Keratinocyte (primary cell): ENCODE measurements at regions not wholly inside any gene's neighbourhood (a gene's known extent, or its start where the extent isn't known, plus 50 kb on each side); places are given as distances from the start of the nearest gene placed in this dataset.

Source experiments
- DNase-seq: peaks from one replicate; pipeline ENCODE4 v3.0.0-alpha.2; 2011; ENCODE audit warnings: low read depth, missing footprints, low spot score
- FAIRE-seq: peaks from 2 replicates; lab custom pipeline; 2011; peaks lifted over from hg19 to GRCh38; lab: Jason Lieb, UNC
- H2AFZ ChIP-seq: 2 replicates; pipeline ENCODE4 v1.6.0; 2012; ENCODE audit warnings: low read length, control low read depth, inconsistent platforms; ENCODE audit not compliant: control insufficient read depth
- H3K27ac ChIP-seq: 2 replicates; pipeline ENCODE4 v1.5.1; 2011; ENCODE audit warnings: low read length; ENCODE audit not compliant: control insufficient read depth, insufficient read depth
- H3K27me3 ChIP-seq: 3 replicates; pipeline ENCODE4 v1.6.0; 2011; ENCODE audit warnings: low read length; ENCODE audit not compliant: control insufficient read depth, insufficient read depth; ENCODE audit errors: extremely low read depth
- H3K36me3 ChIP-seq, 2 experiments: 2 replicates in 1 of 2; 3 replicates in 1 of 2; pipeline ENCODE4 v1.5.1; 2011; ENCODE audit warnings: low read length in 2 of 2, mild to moderate bottlenecking in 1 of 2; ENCODE audit not compliant: control insufficient read depth in 2 of 2, insufficient read depth in 2 of 2; ENCODE audit errors: extremely low read depth in 1 of 2
- H3K4me1 ChIP-seq: 3 replicates; pipeline ENCODE4 v1.5.1; 2011; ENCODE audit warnings: low read length; ENCODE audit not compliant: control insufficient read depth, insufficient read depth; ENCODE audit errors: extremely low read depth
- H3K4me2 ChIP-seq: 3 replicates; pipeline ENCODE4 v1.6.0; 2011; ENCODE audit warnings: low read depth, low read length; ENCODE audit not compliant: control insufficient read depth, insufficient read depth; ENCODE audit errors: extremely low read depth
- H3K4me3 ChIP-seq, 3 experiments: fragments of 200-600 bp in 1 of 3; sonication (generic) in 1 of 3; 2 replicates in 2 of 3; 3 replicates in 1 of 3; pipeline ENCODE4 v1.5.1; 2011 to 2016; ENCODE audit warnings: low read length in 3 of 3, mild to moderate bottlenecking in 3 of 3, control low read depth in 2 of 3, inconsistent platforms in 1 of 3, low read depth in 1 of 3, mixed read lengths in 1 of 3, mixed run types in 1 of 3, moderate library complexity in 1 of 3; ENCODE audit not compliant: control insufficient read depth in 2 of 3, insufficient read depth in 2 of 3; ENCODE audit errors: extremely low read depth in 1 of 3
- H3K79me2 ChIP-seq: 2 replicates; pipeline ENCODE4 v1.6.0; 2012; ENCODE audit warnings: low read length; ENCODE audit not compliant: control insufficient read depth, insufficient read depth
- H3K9ac ChIP-seq: 3 replicates; pipeline ENCODE4 v1.6.0; 2011; ENCODE audit warnings: low read length; ENCODE audit not compliant: control insufficient read depth, insufficient read depth; ENCODE audit errors: extremely low read depth
- H3K9me1 ChIP-seq: 3 replicates; pipeline ENCODE4 v1.6.0; 2011; ENCODE audit warnings: low read length; ENCODE audit not compliant: control insufficient read depth, insufficient read depth; ENCODE audit errors: extremely low read depth
- H3K9me3 ChIP-seq: 2 replicates; pipeline ENCODE4 v1.5.1; 2012; ENCODE audit warnings: low read depth, low read length; ENCODE audit not compliant: control insufficient read depth
- H4K20me1 ChIP-seq: 3 replicates; pipeline ENCODE4 v1.6.0; 2011; ENCODE audit warnings: low read length; ENCODE audit not compliant: control insufficient read depth, insufficient read depth; ENCODE audit errors: extremely low read depth
- EZH2 ChIP-seq: IDR thresholded peaks from one replicate; pipeline ENCODE4 v1.6.1; 2012; ENCODE audit warnings: inconsistent platforms, mild to moderate bottlenecking, low read length, moderate library complexity
- dilution Hi-C: fragments of 300-500 bp; cut with MboI; formaldehyde crosslinking; loops from one replicate; pipeline ENCODE4 v1.7.0; 2020; ENCODE audit warnings: low sequenced_read_pairs; ENCODE audit not compliant: extremely low pct_ligation_motif_present
- TF ChIP-seq, protein P1 (sequence below), 3 experiments: IDR thresholded peaks in 1 of 3; conservative IDR thresholded peaks in 1 of 3; optimal IDR thresholded peaks in 1 of 3; 2 replicates in 2 of 3; 3 replicates in 1 of 3; pipeline versions ENCODE3 to v1.5.1; 2011; ENCODE audit warnings: low read length in 3 of 3, mild to moderate bottlenecking in 3 of 3, moderate library complexity in 2 of 3, control low read depth in 1 of 3, inconsistent platforms in 1 of 3; ENCODE audit not compliant: insufficient read depth in 2 of 3; ENCODE audit errors: extremely low read depth in 1 of 3

DNA sequence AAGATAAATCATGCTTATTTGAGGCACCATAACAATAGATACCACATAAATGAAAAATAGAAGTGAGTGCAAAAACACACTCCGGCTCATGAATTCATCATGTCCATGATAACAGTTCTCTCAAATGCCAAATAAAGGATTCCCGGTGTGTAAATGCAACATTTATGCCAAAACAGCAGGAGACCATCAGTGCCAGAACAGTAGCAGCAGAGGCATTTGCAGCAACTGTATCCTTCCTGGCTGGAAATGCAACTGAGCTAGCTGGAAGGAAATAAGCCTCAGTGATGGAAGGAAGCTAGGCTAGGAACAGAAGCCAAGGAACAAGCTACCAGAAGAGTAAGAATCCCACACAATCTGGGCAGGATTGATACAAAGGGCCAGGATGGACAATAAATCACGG lies 79.9 kb upstream of the THSD7A start:
- Histone ChIP-seq H3K36me3 (no peaks in the 10 kb centered on the region), H3K27me3 (no peaks in the 10 kb centered on the region), H2AFZ (no peak overlapping the region), H3K4me3 (no peak overlapping the region), H3K4me2 (no peak overlapping the region), H3K79me2 (no peaks in the 10 kb centered on the region), H3K4me1 (no peaks in the 10 kb centered on the region), H3K9ac (no peak overlapping the region), H3K9me3 (no peaks in the 10 kb centered on the region), H3K27ac (no peak overlapping the region), H3K9me1 (no peaks in the 10 kb centered on the region), H4K20me1 (no peaks in the 10 kb centered on the region)
- FAIRE-seq (no peak), DNase-seq (no peak)
- no peak for TF ChIP-seq EZH2
- TF ChIP-seq, protein P1, sequence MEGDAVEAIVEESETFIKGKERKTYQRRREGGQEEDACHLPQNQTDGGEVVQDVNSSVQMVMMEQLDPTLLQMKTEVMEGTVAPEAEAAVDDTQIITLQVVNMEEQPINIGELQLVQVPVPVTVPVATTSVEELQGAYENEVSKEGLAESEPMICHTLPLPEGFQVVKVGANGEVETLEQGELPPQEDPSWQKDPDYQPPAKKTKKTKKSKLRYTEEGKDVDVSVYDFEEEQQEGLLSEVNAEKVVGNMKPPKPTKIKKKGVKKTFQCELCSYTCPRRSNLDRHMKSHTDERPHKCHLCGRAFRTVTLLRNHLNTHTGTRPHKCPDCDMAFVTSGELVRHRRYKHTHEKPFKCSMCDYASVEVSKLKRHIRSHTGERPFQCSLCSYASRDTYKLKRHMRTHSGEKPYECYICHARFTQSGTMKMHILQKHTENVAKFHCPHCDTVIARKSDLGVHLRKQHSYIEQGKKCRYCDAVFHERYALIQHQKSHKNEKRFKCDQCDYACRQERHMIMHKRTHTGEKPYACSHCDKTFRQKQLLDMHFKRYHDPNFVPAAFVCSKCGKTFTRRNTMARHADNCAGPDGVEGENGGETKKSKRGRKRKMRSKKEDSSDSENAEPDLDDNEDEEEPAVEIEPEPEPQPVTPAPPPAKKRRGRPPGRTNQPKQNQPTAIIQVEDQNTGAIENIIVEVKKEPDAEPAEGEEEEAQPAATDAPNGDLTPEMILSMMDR (optimal IDR thresholded peaks at IDR 0.05 in 1 of 3, IDR thresholded peaks at IDR 0.05 in 1 of 3, conservative IDR thresholded peaks at IDR 0.05 in 1 of 3; ENCODE audit: extremely low read depth in 1 of 3, insufficient read depth in 2 of 3, low read length in 3 of 3): no peak
- dilution Hi-C loops: no loop called here

DNA sequence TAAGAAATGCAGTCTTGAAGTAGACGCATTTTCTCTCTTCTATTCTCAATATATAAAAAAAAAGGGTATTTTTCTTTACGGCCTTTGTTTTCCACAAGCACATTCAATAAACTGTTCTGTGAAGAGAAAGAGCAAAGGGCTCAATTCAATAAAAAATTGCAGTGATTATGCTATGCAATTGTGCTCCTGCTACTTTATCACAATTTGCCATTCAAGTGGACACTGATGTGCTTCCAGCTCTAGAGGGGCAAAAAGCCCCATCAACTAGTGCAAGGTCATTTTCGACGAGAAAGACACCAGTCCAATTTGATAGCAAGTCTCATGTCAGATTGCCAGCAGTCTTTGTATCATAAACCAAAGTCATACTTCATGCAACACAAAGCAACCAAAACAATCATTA lies 82.6 kb upstream of the THSD7A start:
- no peak overlapping the region for H3K27ac ChIP-seq
- TF ChIP-seq, protein P1 (optimal IDR thresholded peaks at IDR 0.05 in 1 of 3, IDR thresholded peaks at IDR 0.05 in 1 of 3, conservative IDR thresholded peaks at IDR 0.05 in 1 of 3; ENCODE audit: extremely low read depth in 1 of 3, insufficient read depth in 2 of 3, low read length in 3 of 3): no peak
- TF ChIP-seq EZH2: no peak
- H3K9ac ChIP-seq: no peak overlapping the region
- H3K27me3 ChIP-seq: no peaks in the 10 kb centered on the region
- FAIRE-seq (no peak), DNase-seq (no peak)
- H2AFZ ChIP-seq: no peak overlapping the region
- no peak overlapping the region for H3K4me2 ChIP-seq
- no peaks in the 10 kb centered on the region for H3K4me1 ChIP-seq
- H3K36me3 ChIP-seq: no peaks in the 10 kb centered on the region
- H3K4me3 ChIP-seq: no peak overlapping the region
- H3K79me2 ChIP-seq: no peaks in the 10 kb centered on the region
- dilution Hi-C loops: no loop called here
- H3K9me3 ChIP-seq: no peaks in the 10 kb centered on the region
- no peaks in the 10 kb centered on the region for H3K9me1 ChIP-seq
- no peaks in the 10 kb centered on the region for H4K20me1 ChIP-seq
